IPS-18c (cell line): ENCODE measurements at regions not wholly inside any gene's neighbourhood (a gene's known extent, or its start where the extent isn't known, plus 50 kb on each side); places are given as distances from the start of the nearest gene placed in this dataset.

Experiments
- H3K4me3 ChIP-seq: 2 replicates; pipeline ENCODE4 v1.7.0; 2013; ENCODE audit warnings: low read depth, mild to moderate bottlenecking, low read length, moderate library complexity; ENCODE audit not compliant: insufficient read depth
- H3K9me3 ChIP-seq: one replicate; pipeline ENCODE4 v1.6.1; 2013; ENCODE audit warnings: mild to moderate bottlenecking, low read length, moderate library complexity; ENCODE audit not compliant: control insufficient read depth, insufficient read depth

GRCh38 chr15:39471785-39472574 is 108.9 kb upstream of the THBS1 start:
- Histone ChIP-seq H3K9me3 (no peaks in the 10 kb centered on the region), H3K4me3 (no peak overlapping the region)

DNA sequence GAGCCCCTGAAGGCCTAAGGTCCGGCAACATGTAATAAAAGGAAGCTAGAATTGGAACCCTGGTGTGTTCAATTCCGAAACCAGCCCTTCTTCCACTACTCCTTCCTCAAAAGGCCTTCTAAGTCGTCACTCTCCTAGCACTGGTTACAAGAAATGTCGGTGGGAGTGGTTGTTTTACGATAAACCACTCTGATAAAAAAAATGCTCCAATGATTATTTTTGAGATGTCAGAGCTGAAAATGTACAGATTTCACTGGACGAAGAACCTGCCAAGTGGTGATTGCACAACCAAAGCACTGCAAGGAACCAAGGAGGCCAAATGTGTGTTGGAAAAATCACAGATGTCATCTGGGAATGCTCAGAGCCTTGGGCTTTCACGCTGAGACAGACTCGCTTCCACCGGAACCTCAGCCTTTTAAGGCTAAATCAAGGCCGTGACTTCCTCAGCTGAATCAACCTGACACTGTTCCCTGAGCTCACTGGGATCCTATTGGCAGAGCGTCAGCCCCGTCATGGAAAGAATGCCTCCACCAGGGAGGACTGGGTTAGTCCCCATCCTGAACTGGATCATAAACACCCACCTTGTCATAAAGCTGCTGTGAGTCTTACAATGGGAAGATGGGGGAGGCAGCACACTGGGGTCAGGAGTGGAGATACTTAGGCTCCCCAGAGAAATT is 108.1 kb upstream of the THBS1 start:
- no peaks in the 10 kb centered on the region for H3K9me3 ChIP-seq

DNA sequence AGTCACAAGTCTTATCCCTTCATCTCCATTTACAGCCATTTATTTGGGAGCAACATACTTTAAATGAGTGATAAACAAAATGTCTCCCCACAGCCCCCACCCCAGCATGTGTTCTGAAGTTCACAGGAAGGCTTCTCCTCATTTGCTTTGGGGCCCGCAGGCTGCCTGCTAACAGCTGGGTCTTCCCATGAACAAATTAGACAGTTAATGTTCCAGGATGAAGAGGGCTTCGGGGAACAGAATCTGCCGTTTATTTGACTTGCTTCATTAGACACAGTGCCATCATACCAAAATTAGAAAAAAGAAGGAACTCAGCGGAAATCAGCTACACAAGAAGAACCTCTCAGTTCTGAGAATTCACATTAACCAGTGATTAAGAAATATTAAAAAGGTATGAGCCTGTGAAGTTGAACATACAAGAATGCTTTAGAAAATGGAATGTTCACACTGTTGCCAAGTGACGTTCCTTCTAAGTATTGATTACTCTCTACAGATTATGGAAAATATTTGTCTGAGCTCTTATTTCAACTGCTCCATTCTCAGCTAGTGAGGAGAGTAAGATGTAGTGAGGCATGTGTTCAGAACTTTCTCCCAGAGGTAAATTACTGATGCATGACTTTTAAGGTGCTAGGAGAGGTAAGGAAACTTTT is 107.5 kb upstream of the THBS1 start:
- Histone ChIP-seq H3K4me3 (no peak overlapping the region), H3K9me3 (no peaks in the 10 kb centered on the region)

More for the DNA sequence above, 108.1 kb upstream of the THBS1 start:
- no peak overlapping the region for H3K4me3 ChIP-seq

DNA sequence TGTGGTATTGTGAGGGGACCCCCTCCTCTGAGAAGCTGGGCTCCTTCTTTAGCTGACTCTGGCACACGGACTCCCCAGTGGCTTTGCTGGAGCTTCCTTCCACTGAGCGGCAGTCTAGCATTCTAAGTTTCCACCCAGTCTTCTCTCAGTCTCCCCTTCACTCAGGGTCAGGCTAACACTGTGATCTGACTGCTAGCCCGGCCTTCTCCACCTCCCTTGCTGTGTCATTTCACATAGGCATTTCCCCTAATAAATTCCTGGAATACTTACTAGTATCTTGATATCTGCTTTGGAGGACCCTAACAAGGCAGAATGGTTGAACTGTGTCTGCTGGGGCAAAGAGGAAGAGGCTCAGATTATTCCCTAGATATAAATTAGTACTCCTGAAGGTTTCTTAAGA is 106.2 kb upstream of the THBS1 start:
- Histone ChIP-seq H3K4me3 (no peak overlapping the region), H3K9me3 (no peaks in the 10 kb centered on the region)

GRCh38 chr15:39478996-39479395 is 101.9 kb upstream of the THBS1 start:
- no peak overlapping the region for H3K4me3 ChIP-seq
- no peaks in the 10 kb centered on the region for H3K9me3 ChIP-seq

GRCh38 chr15:39479911-39480310 is 101.0 kb upstream of the THBS1 start:
- H3K9me3 ChIP-seq: no peaks in the 10 kb centered on the region
- H3K4me3 ChIP-seq: no peak overlapping the region

DNA sequence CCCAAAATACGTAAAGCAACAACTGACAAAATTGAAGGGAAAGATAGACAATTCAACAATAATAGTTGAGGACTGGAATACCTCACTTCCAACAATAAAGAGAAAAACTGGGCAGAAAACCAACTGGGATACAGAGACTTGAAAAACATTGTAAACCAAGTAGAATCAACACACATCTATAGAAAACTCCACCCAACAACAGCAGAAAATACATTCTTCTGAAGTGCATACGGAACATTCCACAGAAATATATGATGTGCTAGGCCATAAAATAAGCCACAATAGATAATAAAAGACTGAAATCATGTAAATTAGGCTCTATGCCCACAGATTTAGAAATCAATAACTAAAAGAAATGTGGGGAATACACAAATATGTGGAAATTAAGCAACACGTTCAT is 98.4 kb upstream of the THBS1 start:
- no peak overlapping the region for H3K4me3 ChIP-seq
- no peaks in the 10 kb centered on the region for H3K9me3 ChIP-seq

GRCh38 chr15:39486621-39487457 is 94.0 kb upstream of the THBS1 start:
- Histone ChIP-seq H3K9me3 (no peaks in the 10 kb centered on the region), H3K4me3 (no peak overlapping the region)

DNA sequence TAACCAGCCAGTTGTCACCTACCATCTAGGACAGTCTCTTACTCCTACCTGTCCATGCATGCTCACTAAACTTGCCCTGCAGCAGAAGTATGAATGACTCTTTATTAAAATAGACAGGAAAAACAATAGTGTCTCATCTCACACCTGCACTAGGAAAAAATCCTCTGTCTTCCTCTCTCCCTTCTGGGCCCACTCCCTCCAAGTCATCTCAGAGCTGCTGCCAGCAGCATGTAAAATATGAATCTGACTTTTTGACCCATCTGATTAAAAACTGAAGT is 93.5 kb upstream of the THBS1 start:
- H3K4me3 ChIP-seq: no peak overlapping the region
- no peaks in the 10 kb centered on the region for H3K9me3 ChIP-seq

- Histone ChIP-seq H3K9me3 (no peaks in the 10 kb centered on the region), H3K4me3 (no peak overlapping the region)
Measured at GRCh38 chr15:39488516-39488915, 92.4 kb upstream of the THBS1 start.

DNA sequence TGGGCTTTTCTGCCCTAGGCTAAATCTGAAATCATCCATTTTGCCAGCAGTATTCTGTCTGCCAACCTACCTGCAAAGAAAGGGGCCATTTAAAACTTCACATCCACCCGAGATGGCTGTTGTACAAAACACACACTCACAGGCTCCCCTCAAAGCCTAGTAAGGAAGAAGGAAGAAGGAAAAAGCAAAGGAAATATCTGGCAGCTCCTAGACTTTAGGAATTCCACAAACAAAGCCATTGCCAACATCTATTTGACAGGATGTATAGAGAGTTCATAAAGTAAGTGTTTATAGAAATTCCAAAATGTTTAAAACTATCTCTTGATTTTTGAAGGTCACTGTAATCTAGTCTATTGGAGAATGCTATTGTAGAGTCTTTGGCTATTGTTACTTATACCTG is 91.9 kb upstream of the THBS1 start:
- no peaks in the 10 kb centered on the region for H3K9me3 ChIP-seq

GRCh38 chr15:39491115-39491885 is 89.6 kb upstream of the THBS1 start:
- Histone ChIP-seq H3K4me3 (no peak overlapping the region), H3K9me3 (no peaks in the 10 kb centered on the region)

More for the DNA sequence above, 91.9 kb upstream of the THBS1 start:
- H3K4me3 ChIP-seq: no peak overlapping the region

DNA sequence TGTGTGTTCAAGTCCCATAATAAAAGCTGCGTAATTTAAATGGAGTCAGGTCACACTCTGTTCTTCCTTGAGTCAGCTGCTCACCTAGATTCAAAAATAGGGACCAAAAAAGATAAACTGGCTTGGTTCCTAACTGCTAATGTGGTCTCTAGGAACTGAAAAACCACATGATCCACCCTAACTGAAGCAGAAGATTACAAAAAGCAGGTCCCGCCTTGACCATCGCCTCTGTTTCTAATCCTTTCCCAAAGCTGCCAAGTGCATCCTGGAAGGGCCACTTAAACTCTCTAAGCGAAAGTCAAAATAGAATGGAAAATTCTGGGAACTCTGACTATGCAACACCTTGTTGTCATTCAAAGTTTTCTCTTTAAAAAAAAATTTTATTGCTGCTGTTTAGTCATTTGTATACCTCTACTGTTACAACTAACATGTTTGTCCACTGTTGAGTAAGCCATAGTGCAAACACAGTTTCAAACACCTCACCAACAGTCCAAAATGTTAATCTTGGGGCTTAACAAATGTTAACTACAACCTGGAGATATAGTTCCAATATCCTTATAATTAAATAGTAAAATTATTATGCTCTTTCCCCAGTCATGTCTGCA is 88.9 kb upstream of the THBS1 start:
- H3K4me3 ChIP-seq: no peak overlapping the region

GRCh38 chr15:39493424-39494067 is 87.3 kb upstream of the THBS1 start:
- Histone ChIP-seq H3K9me3 (no peaks in the 10 kb centered on the region), H3K4me3 (no peak overlapping the region)

More for the DNA sequence above, 88.9 kb upstream of the THBS1 start:
- no peaks in the 10 kb centered on the region for H3K9me3 ChIP-seq

DNA sequence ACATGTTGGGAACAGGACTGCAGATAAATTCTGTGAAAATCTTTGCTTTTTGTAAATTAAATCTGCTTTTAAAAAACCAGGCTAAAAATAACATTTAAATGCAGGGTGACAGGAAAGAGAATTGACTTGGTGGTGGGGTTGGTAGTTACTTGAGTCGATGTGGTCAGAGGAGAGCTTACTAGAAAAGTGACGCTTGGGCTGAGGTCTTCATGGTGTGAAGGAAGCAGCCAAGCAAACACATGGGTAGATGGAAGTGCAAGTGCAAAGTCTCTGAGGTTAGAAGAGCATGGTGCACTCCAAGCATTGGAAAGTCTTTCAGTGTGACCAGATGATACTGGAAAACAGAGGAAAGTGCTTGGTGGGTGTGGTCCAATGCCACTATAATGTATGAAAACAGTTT is 86.4 kb upstream of the THBS1 start:
- H3K9me3 ChIP-seq: no peaks in the 10 kb centered on the region
- H3K4me3 ChIP-seq: no peak overlapping the region
